ENCODE measurements at regions not wholly inside any gene's neighbourhood (a gene's known extent, or its start where the extent isn't known, plus 50 kb on each side); places are given as distances from the start of the nearest gene placed in this dataset.
"Not testable (repeated sequence)": the region's sequence is repeated elsewhere in the genome, so short reads cannot be mapped to it uniquely, and the experiment has no call there.

GRCh38 chr1:115179397-115180079 lies 90.2 kb upstream of the TSPAN2 start:
- DNase-seq = no peak

DNA sequence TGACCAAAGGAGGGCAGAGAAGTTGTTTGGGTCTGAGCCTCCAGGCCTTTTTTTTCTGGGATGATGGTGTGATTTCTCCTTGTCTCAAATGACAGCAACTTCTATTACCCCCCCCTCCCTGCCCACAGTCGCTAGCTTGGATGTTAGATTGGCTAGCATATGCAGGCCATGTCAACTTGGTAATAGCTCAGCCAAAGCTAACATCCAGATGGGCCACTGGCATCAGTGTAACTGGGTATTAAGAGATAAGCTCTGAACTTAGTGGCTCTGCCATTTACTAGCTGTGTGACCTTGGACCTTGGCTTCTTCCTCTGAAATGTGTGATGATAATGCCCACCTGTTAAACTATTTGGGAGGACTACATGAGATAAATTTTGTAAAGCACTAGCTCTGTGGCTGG lies 86.9 kb upstream of the TSPAN2 start:
- DNase-seq = no peak

DNA sequence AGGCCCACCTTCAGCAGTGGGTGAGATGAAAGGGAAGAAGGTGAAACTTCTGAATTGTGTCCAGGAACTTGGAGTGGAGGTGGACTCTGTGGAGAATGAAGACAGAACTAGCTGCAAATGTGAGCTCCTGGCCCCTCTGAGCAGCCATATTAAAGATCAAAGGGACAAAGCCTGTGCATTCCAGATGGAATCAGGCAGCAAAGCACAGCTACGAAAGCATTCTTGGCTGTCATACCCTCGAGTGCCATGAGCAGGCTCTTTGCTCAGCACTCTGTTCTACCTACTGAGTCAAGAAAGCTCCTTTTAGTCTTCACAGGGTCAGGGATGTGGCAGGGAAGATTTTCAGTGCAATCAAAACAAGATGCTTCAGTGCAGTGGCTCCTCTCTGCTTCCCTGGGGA lies 86.3 kb upstream of the TSPAN2 start:
- DNase-seq = no peak

DNA sequence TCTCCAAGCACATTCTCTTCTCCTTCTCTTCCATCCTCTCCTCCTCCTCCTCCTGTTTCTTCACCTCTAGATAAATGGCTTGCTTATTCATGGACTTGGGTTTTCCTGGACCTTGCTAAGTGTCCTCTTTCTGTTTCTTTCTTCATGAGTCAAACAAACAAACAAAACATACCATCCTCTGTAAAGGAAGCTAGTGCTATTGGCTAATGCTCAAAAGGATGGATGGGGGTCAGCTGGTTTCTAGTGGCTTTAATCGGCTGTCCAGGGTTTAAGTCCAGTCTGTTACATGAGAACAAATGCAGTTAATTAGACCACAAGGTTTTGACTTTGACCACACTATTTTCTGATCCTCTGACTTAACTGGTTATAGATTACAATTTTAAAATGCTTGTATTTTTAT lies 83.8 kb upstream of the TSPAN2 start:
- DNase-seq = no peak

DNA sequence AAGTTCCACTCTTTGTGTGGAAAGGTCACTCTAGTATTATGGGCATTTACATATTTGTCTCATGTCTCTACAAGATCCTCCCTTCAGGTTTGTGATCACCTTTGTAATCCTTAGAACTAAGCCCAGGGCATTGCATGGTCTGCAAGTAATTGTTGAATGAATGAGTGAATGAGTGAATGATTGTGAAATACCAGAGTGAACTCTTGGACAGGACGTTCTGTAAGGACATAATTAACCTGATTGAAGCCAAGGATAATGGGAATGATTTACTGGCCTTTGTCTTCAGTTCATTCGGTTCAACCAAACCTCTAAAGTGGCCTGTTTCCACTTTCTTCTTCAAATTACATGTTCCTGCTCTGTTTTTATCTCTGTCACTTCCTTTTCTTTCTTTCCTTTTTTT lies 83.0 kb upstream of the TSPAN2 start:
- DNase-seq = no peak

- DNase-seq = no peak
Observed at GRCh38 chr1:115170961-115171392, 81.7 kb upstream of the TSPAN2 start.

DNA sequence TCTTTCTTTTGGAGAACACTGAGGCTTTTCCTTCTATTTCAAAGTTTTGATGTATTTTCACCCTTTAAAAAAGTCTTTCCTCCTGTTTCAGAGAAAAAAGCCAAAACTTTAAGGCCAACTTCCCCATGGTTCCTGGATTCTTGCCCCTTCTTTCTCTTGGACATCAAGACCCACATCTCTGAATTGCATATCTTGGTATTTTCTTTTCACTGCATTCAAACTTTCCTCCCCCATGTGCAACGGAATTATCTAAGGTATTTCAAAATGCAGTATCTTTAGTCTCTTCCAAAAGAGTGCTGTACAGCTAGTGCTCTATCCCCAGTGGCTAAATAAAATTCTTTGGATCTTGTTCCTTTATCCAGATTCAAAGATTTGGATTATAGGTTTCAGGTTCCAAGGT lies 81.1 kb upstream of the TSPAN2 start:
- no peak for DNase-seq

DNA sequence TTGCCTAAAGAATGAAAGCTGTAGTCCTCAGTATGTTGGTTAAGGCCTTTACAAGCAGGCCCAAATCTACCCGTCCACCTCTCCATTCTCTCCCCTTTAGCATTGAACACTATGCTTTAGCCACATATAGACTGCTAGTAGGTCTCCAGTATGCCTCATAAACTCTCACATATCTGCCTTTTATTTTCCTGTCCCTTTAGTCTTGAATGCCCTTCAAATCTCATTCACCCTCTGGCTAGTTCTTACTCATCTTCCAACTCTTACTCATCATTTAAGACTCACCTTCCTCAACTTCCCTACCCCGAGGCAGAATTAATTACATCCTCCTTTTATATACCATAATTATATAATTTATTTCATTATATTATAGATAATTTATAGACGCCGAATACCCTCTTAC lies 78.7 kb upstream of the TSPAN2 start:
- DNase-seq = no peak

DNA sequence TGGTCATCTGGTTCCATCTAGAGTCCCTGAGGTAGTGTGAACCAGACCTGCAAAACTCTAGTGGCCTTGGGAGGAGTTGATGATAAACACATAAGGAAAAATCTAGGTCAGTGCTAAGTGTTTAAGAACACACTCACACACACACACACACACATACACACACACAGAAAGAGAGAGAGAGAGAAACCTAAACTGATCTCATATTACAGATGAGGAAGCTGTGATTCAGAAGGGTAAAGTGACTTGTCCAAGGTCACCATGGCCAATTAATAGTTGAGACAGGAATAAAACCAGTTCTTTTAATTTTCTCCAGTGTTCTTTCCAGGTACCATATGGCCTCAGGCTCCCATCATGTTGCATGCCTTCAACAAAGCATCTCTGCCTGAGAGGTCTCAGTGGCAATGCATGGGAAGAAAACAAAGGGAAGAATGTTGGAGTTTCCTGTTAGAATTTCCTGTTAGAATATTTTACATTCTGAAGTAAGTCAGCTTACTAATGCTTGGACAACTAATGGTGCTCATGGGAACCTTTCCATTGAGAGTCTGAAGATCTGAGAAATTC lies 77.3 kb upstream of the TSPAN2 start:
- no peak for DNase-seq

GRCh38 chr1:115165776-115166175 lies 76.5 kb upstream of the TSPAN2 start:
- no peak for DNase-seq

GRCh38 chr1:115164940-115165705 lies 75.8 kb upstream of the TSPAN2 start:
- peak; percentile 47 for DNase-seq

GRCh38 chr1:115164484-115164883 lies 75.2 kb upstream of the TSPAN2 start:
- no peak for DNase-seq

DNA sequence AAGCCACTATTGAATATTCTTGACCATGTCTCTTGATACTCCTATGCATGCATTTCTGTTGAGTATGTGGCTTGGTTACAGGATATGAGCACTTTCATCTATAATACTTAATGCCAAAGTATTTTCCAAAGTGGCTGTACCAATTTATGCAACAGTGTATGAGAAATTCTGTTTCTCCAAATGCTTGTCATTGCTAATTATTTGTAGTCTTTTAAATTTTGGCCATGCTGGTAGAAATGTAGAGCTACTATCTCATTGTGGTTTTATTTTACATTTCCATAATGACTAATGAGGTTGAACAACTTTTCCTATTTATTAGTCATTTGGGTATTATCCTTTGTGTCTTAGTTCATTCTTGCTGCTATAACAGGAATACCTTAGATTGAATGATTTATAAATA lies 71.4 kb upstream of the TSPAN2 start:
- DNase-seq = no peak

DNA sequence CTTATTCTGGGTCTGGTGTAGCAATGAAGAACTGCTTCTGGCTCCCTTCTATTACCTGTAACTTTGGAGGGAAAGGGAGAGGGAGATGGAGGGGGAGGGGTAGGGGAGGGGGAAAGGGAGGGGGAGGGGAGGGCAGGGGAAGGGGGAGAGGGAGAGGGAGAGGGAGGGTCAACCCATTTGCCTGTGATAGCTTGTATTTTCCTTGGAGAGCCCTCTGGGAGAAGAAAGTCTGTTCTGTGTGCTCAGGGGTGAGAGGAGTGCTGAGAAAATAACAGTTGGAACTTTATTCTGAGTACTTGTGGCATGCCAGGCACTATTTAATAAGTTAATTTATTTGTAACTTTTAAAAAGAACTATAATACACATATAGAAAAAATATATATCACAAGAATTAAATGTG lies 70.7 kb upstream of the TSPAN2 start:
- no peak for DNase-seq

DNA sequence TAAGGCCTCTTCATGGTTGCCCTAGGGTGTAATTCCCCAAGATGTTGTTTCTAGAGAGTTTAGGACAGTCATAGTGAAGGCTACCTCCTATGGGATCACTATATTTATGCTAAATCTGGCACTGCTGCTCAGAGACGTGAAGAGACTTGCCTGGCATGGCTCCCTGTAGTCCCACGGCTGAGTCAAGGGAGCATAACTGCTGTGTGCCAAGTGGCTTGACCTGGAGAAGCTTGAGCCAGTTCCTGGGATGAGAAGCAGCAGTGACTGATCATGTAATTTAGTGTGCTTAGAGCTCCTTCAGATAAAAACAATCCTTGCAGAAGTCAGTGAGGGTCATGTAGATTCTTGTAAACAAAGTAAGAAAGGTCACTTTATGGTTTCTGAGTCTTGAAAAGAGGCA lies 68.9 kb upstream of the TSPAN2 start:
- no peak for DNase-seq

DNA sequence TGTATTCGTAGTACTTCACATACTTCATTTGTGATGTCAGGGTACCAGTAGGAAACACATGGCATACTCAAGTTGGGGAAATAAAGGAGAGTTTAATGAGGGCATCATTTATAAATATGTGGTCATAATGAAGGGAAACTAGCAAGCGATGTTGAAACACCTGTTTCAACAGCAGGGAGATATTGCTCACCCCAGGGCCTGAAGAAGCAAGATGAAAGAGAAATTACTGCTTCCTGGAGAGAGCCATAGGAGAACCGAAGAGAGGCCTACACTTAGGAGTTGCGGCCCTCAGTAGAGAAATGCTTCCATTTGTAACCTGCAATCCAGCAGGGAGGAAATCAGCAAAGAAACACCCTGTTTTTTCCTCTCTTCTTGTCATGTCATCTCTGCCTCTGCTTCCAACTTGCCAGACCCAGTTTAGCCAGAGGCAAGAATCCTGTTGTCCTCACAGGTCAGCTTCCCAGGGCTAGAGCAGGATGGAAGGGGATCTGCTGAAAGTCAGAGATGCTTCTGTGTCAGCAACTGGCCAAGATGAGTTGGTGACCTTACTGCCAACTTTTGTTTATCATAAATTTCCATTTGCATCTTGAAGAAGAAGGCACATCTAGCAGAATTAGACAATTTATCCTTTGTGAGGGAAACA lies 67.6 kb upstream of the TSPAN2 start:
- DNase-seq = no peak

DNA sequence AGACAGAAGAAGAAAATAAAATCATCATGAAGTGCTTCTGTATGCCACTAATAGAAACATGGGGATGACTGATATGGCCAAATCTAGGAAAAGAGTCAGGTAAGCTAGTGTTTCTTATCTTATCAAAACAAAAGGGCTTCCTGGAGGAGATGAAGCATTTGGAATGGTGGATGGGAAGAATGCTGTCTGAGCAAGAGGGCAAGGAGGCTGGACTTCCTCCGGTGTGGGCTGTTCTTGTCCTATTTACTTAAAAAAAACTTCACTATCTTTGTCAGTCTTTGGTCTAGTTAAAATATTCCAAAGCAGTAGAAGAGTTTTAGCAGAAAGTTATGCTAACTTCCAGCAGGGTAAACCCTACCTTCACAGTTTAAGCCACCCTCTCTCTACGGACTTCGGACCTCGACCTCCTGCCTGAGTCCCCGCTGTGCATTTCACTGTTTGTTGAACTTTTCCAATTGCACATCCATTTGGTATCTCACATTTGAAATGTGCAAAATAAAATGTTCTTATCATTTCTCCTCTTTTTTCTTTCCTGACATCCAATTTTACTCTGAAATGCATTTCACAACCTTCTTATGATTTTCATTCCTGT lies 64.8 kb upstream of the TSPAN2 start:
- DNase-seq = no peak

GRCh38 chr1:115147928-115148327 lies 58.6 kb upstream of the TSPAN2 start:
- not testable (repeated sequence) for DNase-seq

GRCh38 chr1:115145226-115145625 lies 55.9 kb upstream of the TSPAN2 start:
- no peak for DNase-seq

GRCh38 chr1:115144176-115144575 lies 54.9 kb upstream of the TSPAN2 start:
- no peak for DNase-seq

DNA sequence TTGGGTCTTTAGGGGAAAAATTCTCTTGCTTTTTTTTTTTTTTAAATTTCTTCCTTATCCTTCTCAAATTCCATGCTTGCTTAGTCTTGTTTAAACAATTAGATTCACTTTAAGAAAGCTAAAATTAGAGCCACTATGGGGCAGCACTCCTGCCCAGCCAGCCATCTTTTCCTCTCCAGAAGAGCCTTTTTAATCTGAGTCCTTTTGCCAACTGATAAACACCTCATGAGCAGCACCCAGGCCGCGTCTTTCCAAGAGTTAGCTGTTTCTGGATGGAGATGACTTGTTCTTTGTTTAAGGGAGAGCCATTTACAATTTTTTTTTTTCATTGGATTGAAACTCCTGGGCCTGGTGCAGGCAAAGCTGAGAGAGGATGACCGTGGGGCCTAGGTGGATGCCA lies 53.3 kb upstream of the TSPAN2 start:
- no peak for DNase-seq

DNA sequence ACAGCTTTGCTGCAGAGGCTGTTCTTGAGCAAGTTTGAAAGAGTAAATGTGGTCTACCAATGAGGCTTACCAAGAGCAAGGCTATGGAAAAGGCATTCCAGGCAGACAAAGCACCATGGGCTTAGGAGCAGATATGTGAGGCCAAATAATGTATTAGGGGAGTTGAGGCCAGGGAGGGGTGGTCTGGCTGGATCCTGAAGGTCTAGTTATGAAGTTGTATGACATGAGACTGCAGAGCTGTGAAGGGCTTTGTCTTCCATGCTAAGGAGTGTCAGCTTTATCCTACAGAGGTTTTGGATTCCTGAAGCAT lies 51.8 kb upstream of the TSPAN2 start:
- no peak for DNase-seq

GRCh38 chr1:115140442-115141144 lies 51.3 kb upstream of the TSPAN2 start:
- DNase-seq = no peak

Measured in activated CD4-positive, alpha-beta T cell treated with anti-CD3 and anti-CD28 coated beads, Interleukin-2, amount 50 U/mL, for 16 hours (primary cell).